ENCODE measurements at regions not wholly inside any gene's neighbourhood (a gene's known extent, or its start where the extent isn't known, plus 50 kb on each side); places are given as distances from the start of the nearest gene placed in this dataset.
A peak's percentile ranks its signal among the peaks of the same experiment; 100 is the strongest.
"Not testable (repeated sequence)": the region's sequence is repeated elsewhere in the genome, so short reads cannot be mapped to it uniquely, and the experiment has no call there.

DNA sequence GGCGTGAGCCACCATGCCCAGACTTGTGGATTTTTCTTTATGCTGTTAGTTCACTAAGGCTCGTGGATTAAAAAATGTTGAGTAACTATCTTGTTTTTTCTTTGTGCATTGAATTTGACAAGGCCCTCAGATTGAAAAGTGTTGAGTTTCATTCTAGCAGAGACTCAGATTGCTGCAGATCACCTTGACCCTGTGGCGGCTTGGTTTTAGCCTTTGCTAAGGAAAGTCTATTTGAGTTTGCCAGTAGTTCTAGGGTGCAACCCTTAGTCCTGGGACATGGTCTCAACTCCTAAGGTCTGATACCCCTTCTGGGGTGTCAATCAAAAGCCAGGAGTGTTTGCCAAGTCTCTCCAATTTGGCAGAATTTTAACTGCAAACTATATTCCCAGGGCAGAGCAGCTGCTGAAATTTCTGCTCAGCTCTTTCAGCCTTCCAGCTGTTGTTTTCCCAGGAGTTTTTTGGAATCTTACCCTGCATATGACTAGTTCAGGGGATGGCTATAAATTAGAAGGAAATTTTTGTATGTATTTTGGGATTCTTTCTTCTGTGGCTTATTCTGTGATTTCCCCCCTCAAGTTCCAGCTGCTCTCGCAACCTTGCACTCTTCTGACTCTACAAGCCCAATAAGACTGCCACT is 84.3 kb upstream of the HAND1 start:
- no peak for DNase-seq (ENCODE audit: low read depth in 2 of 3, low spot score in 2 of 3)

DNA sequence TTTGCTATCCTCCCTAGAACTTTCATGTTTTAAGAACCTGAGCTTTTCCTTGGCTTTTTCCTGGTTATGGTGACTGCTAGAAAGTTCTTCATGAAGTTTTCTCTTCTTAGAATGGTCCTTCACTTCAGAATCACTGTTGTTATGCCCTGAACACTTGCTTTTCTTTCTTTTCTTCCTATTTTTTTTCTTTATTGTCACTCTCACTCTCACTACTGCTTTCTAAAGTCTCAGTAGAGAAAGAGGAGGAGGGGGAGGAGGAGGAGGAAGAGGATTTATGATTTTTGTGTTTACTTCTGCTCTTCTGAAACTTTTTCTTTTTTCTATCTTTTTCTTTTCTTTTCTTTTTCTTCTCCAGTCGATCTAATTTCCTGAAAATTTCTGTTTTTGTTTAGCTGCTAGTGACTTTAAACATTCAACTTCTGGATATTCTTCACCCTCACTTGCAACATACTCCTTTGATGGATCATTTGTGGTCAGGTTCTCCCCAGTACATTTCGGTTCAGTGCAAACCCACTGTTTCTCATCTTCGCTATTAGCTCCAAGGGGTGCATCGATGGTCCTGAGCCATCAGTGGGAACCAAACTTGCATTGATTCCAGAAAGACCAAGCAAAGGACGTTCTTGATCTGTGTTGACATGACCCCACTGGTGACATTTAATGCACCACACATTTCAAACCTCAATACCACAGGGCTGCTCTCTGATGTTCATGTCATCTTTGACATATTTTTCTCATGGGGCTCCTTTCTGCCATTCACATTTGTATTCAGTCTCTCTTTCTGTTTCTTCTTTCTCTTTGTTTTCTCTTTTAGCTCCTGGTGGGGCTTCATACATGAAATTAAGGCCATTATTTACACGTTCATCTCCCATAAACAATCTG is 81.6 kb upstream of the HAND1 start:
- DNase-seq (ENCODE audit: low read depth in 2 of 3, low spot score in 2 of 3) = no peak

DNA sequence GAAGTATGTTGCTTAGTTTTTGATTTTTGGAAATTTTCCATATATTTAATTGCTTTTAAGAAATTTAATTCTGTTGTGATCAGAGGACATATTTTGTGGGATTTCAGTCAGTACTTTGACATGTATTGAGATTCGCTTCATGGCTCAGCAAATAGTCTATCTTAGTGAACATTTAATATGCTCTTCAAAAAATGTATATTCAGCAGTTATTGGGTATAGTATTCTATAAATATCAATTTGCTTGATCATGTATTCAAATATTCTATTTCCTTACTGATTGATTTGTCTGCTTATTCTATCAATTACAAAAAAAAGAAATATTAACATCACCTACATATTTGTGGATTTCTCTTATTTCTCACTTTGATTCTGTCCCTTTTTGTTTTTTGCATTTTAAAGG is 79.5 kb upstream of the HAND1 start:
- DNase-seq (ENCODE audit: low read depth in 2 of 3, low spot score in 2 of 3) = no peak

DNA sequence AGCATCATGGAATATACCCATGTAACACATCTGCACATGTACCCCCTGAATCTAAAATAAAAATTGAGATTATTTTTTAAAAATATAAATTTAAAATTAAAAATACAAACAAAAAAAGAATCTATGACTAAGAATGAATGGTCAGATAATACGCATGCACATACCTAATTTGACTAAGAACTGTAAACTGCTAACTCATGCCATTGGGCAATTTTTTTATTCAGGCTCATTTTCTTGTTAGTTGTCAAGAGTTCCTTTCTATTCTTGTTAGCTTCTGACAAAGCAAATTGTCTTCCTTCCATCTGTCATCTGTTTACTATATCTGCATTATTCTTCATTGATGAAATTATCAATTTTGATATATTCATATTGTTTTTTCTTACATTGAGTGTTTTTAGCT is 69.5 kb upstream of the HAND1 start:
- no peak for DNase-seq (ENCODE audit: low read depth in 2 of 3, low spot score in 2 of 3)

DNA sequence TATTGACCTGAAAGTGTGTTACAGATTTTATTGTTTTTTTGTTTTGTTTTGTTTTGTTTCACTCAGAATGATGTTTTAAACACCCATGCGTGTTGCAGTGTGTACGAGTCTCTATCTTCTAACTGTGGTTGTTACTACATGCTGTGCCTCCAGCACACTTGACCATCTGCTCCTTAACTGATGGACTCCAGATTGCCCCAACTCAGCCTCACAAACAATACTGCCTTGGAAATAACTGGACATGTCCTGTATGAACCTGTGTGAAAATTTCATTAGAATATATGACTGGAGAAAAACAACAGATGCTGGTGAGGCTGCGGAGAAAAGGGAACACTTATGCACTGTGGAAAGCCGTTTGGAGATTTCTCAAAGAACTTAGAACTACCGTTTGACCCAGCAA is 68.7 kb upstream of the HAND1 start:
- no peak for DNase-seq (ENCODE audit: low read depth in 2 of 3, low spot score in 2 of 3)

DNA sequence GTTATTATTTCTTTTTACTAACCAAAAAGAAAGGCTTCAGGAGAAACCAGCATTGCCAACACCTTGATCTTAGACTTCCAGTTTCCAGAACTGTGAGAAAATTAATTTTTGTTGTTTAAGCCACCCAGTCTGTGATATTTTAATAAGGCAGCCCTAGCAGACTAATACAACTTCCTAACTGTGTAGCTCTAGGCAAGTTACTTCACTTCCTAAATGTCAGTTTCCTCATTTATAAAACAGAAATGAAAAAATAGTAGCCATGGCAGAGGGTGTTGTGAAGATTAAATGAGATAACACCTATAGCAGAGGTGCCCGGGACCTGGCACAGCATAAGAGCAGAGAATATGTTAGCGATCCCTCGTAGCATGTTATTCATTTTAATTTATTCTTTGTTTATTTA is 66.6 kb upstream of the HAND1 start:
- DNase-seq (ENCODE audit: low read depth in 2 of 3, low spot score in 2 of 3) = no peak

DNA sequence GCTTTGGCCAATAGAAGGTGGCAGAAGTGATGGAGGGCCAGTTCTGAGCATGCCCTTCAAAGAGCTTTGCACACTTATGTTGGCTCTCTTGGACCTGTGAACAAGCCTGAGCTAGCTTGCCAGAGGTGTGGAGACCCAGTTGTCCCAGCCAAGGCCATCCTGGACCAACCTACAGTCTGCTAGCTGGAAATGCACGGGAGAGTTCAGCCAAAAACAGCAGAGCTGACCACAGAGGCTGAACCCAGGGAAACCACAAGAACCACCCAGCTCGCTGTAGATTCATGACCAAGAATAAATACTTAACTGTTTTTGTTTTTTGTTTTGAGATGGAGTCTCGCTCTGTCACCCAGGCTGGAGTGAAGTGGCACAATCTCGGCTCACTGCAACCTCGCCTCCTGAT is 65.4 kb upstream of the HAND1 start:
- DNase-seq (ENCODE audit: low read depth in 2 of 3, low spot score in 2 of 3) = no peak

DNA sequence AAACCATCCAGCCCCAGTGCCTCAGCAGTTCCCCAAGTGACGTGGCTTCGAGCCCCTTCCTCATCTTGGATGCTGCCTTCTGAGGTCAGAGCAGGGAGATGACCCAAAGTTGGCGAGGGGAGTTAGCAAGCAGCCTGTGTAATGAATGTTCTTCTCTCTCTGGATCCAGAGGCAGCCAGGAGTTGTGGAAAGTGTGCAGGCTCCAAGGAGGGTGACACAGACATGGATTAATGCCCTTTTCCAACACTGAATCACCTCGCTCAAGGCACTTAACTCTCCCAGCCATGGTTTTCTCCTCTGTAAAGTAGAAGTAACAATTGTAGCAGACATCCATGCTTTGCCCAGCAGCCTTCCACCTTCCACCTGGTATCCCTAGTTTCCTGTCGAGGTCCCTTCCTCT is 64.6 kb upstream of the HAND1 start:
- DNase-seq (ENCODE audit: low read depth in 2 of 3, low spot score in 2 of 3) = no peak

DNA sequence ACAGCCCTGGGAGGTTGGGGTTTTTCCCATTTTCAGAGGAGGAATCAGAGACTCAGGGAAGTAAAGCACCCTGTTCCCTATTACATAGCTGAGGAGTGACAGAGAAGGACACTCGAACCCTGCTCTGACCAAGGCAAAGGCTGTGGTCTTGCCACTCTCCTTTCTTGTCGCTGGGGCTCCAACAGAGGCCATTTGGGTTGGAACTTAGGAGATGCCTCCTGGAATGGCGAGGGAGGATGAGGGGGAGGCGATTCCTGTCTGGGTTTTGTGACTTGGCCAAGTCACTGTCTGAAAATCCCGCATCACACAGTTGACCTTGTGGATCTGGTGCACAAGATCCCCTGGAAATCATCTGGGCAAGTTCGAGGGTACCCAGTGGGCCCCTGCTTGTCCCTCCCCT is 64.0 kb upstream of the HAND1 start:
- no peak for DNase-seq (ENCODE audit: low read depth in 2 of 3, low spot score in 2 of 3)

DNA sequence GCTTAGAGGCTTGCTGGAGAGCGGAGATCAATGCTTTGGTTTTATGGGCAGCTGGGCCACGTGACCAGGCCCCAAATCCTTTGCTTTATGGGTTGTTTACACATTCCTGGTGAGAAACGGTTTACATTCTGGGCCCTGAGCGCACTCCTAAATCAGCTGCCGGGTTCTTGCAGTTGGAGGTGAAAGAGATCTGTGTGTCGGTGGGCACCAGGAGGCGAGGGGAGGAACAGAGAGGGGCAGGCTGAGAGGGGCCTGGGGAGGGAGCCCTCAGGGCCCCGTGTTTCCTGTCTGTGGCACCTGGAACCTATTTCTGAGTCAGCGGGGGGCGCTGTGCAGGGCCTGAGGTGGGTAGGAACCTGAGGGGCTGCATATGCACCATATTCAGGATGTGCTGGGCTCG is 63.5 kb upstream of the HAND1 start:
- peak in 1 of 3 experiments; percentile 19 for DNase-seq (ENCODE audit: low read depth in 2 of 3, low spot score in 2 of 3)

DNA sequence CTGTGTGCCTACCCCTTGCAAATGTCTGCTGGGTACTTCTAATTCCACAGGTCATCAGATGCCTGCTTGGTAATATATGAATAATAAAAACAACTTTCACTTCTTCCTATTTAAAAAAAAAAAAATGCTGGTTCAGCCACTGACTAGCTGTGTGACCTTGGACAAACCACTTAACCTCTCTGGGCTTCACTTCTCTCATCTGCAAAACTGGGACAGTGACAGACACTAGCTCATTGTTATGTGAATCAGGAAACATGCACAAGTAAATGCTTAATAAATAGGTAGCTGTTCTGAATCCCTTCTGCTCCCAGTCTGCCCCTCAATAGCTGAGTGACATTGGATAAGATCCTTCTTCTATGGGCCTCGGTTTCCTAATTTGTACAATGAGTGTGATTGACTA is 62.6 kb upstream of the HAND1 start:
- no peak for DNase-seq (ENCODE audit: low read depth in 2 of 3, low spot score in 2 of 3)

DNA sequence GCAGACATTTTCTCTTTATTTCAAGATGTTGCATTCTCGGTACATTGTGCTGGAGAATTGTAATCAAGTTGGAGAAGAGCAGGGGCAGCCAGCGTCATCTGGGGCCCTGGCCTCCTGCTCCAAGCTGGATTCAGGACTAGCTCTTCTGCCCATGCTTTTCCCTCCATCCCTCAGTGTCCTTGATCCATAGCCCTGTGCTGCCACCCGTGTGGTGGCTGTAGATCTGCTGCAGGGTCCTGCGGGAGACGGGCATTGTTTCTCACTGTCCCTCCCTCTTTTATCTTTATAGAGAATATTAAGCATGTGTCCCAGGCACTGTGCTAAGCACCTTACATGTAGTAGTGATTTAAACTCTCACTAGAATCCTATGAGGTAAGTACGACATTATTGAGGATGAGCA is 60.5 kb upstream of the HAND1 start:
- DNase-seq (ENCODE audit: low read depth in 2 of 3, low spot score in 2 of 3) = no peak

DNA sequence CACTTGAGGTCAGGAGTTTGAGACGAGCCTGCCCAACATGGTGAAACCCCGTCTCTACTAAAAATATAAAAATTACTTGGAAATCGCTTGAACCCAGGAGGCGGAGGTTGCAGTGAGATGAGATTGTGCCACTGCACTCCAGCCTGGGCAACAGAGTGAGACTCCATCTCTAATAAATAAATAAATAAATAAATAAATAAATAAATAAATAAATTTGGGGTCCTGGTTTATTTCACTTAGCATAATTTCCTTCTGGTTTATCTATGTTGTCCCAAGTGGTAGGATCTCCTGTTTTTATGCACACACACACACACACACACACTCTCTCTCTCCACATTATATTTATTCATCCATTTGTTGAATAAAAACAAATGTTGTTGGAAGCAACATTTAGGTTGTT is 58.4 kb upstream of the HAND1 start:
- DNase-seq (ENCODE audit: low read depth in 2 of 3, low spot score in 2 of 3) = not testable (repeated sequence)

DNA sequence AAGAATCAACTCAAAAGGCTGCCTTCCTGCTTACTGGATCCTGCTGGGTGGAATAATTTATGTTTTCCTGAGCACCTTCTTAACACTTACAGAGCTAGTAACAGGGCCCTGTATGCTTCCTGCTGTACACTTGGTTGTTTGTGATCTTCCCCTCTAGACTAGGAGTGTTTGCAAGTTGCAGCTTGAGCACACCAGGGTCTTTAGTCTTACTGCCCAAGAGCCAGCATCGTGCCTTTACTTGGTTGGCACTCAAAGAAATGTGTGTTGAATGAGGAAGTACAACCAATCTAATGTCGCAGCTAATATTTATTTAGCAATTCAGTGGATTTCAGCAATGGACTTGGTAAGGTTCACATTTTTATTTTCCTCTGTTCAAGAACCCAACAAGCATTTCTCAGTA is 57.5 kb upstream of the HAND1 start:
- no peak for DNase-seq (ENCODE audit: low read depth in 2 of 3, low spot score in 2 of 3)

DNA sequence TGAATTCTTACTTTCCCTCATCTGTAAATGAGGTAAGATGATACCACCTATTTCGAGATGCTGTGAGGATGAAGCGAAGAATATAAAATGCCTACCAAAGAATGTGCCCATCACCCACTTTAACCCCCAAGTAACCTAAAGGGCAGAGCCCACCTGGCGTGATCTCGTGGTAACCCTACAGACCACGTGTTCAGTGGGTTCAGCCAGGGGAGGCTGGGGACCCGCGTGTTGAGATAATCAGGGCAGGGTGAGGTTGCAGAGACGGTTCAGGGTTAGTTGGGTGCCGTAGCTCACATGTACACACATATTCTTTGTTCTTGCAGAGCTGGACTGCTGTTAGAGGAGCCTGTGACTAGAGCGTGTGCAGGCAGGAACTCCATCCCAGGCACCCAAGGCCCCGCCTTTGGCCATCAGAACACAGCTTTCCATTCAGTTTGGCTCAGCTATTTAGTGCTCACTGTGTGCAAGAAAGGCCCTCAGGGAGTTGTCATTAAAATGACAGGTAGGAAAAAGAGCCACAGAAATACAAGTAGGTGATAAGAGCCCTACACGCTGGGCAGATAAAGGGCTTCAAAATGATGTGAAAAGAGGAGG is 56.5 kb upstream of the HAND1 start:
- DNase-seq (ENCODE audit: low read depth in 2 of 3, low spot score in 2 of 3) = no peak

DNA sequence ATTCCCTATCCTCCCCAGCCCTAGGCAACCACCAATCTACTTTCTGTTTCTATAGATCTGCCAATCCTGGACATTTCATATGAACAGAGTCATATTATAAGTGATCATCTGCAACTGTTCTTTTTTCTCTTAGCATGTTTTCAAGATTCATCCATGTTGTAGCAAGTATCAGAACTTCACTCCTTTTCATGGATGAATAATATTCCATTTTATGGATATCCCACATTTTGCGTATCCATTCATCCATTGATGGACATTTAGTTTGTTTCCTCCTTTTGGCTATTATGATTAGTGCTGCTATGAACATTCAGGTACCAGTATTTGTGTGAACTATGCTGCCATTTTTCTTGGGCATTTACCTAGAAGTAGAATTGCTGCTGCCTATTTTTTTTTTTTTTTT is 51.3 kb upstream of the HAND1 start:
- no peak for DNase-seq (ENCODE audit: low read depth in 2 of 3, low spot score in 2 of 3)

DNA sequence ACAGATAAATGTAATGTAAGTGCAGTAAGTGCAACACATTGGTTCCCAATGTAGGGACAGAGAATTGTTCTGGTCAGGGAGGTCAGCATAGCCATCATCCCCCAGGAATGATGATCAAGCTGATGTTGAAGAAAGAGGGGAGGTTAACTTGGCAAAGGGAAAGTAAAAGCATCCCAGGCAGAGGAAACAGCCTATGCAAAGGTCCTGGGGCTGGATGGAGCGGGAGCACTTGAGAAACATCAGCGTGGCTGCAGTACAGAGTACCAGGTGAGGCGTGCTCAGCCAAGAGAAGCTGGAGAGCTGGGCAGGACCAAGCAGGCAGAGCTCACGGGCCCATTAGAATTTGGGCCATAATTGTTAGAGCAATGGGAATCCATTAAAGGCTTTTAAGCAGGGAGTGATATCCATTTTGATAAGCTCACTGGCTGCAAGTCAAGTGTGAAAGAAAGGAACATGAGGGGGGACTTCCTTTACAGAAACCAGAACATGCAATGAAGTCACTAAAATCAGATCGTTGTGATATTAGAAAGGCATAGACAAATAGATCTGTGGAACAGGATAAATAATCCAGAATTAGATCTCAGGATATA is 50.1 kb upstream of the HAND1 start:
- no peak for DNase-seq (ENCODE audit: low read depth in 2 of 3, low spot score in 2 of 3)
